ENCODE measurements at regions not wholly inside any gene's neighbourhood (a gene's known extent, or its start where the extent isn't known, plus 50 kb on each side); places are given as distances from the start of the nearest gene placed in this dataset.
"Not testable (repeated sequence)": the region's sequence is repeated elsewhere in the genome, so short reads cannot be mapped to it uniquely, and the experiment has no call there.

DNA sequence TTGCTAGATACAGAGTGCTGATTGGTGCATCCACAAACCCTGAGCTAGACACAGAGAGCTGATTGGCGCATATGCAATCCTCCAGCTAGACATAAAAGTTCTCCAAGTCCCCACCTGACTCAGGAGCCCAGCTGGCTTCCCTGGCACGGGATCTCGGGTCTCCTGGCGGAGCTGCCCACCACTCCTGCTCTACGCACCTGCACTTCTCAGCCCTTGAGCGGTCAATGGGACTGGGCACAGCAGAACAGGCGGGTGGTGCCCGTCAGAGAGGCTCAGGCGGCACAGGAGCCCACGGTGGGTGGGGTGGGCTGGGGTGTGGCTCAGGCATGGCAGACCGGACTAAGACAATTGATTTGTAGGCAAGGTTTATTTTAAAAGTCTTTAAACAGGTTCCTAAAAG is 1365.5 kb downstream of the FAM181B start:
- no peak for DNase-seq

GRCh38 chr11:81365496-81365895 is 1368.2 kb downstream of the FAM181B start:
- DNase-seq = no peak

- DNase-seq = no peak
Observed at GRCh38 chr11:81359476-81359875, 1374.2 kb downstream of the FAM181B start.

DNA sequence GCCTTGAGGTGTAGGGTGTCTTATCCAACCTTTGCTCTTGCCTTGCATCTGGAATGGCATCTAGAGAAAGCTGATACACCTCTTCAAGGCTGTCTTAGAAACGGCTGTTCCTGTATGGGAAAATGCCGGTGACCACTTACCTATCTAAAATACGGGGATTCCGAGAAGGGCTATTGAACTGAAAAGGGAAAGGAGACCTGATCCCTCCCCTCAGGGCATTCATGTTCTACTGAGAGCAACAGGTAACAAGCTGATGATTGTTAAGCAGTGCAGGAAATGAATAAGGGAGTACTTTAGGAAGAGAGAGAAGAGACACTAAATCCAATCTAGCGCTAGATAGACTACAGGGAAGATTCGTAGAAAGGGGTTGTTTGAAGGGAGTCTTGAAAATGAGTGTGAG is 1388.1 kb downstream of the FAM181B start:
- no peak for DNase-seq

DNA sequence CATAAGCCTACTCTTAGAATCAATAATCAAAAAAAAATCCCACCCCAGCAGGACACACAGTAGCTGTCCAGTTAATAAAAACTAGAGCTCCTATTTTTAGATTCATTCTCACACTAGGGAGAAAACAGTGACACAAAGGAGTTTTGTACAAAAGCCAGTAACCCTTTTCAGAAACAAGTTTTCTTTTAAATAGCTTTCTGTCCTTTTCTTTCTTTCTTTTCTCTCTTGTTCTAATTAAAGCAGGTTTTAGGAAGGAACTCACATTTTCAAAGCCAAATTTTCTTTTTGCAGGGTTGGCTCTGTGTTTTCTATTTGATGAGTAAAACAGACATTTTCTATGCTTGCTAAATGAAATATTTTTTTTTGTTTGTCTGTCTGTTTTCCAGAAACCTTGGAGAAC is 1390.7 kb downstream of the FAM181B start:
- no peak for DNase-seq

DNA sequence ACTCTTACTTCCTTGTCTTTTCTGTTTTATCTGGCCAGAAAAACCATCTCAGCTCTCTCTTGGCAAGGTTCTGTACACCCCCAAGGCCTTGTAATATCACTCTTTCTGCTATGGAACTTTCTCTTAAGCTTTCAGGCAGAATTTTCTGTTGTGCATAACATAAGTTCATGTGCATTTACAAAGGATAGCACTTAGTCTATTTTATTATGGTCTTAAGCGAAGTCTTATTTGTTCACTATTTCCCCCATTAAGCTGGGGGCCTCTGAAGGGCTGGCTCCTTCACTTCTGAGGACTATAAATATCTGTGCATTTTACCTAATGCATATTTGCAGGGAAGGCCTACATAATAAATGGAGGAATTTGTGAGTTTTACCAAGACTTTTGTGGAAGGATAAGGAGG is 1393.4 kb downstream of the FAM181B start:
- no peak for DNase-seq

GRCh38 chr11:81339521-81339920 is 1394.1 kb downstream of the FAM181B start:
- DNase-seq = no peak

DNA sequence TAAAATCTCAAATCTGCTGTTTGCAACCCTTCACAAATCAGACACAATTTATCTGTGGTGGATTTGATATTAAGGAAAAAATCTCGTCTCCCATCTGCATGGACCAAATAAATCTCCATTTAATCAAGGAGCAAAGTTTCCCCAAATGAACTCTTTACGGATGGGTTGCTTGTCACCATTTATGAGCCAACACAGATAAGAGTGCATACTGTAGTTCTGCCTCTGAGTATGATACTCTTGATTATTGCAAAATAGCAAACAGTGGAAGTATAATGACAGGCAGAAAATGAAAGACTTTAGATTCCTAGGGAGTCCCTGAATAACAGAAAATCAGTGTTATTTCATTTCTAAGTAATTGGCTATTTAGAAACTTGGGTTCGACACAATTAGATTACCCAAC is 1395.9 kb downstream of the FAM181B start:
- no peak for DNase-seq

DNA sequence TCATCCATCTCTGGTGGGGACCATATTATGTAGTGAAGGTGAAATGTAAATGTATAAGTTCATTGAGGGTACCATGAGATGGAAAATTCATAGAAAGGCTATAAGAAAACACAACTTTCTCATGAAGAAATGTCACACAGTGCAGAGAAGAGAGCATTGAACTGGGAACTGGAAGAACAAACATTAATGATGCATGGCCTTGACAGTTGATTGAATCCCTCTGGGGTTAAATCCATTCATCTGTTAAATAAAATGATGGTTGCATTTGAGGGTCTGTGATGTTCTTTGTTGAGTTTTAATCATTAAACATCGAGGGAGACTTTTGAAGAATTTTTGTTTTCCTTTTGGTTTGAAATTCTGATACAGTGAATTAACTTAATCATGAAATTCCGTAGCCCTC is 1401.4 kb downstream of the FAM181B start:
- no peak for DNase-seq

DNA sequence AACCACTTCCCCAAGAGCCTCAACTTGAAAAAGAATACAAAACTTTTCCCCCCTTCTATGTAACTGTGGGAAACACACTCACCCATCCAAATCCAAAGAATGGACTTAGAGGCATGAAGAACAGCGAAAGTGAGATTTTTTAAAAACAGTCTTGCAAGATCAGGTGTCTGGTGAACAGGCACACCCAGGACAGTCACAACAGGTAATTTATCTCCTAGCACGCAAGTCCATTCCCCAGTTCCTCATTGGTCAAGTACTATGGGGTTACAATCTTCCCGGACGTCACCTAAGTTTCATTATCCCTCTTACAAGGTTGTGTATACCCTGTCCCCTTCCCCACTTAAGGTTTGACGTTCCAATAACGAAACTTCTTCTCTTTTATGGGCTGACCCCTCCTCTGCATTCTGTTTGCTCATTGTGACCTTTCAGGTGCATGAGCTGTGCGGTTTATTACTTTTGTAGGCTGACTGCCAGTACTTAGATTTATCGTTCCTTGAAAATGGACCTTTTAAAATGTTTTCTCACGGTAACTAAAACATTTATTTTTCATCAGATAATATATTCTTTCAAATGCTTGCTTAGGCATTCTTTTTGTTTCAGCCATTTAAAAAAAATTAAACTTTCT is 1401.9 kb downstream of the FAM181B start:
- no peak for DNase-seq

- no peak for DNase-seq
Observed at GRCh38 chr11:81331088-81331487, 1402.6 kb downstream of the FAM181B start.

DNA sequence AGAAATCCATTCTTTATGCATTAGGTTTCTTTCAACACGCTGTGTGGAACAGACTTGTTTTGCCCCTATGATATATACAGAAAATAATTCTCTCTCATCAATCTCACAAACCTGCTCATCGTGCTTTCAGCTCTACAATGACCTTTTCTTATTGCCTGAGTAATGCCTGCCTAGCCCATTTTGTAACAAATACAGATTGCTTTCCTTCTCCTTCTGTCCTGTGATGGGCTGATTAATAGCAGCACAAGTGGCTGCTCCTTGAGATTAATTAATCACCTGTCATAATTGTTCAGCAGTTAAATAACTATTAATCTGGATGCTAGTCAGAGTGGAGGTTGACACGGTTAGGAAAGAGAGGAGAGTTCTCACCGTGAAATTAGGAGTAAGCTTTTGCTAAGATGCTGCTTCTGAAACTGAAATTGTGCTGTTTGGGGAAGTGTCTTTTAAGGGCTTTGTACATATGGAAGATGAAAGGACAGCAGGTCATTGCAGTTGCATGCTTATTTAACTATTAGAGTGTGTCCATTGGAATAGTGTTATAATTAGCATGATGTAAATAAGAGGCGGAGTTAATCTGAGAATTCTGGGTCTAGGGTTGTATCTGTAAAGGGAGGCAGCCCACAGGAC is 1430.5 kb downstream of the FAM181B start:
- DNase-seq = no peak

DNA sequence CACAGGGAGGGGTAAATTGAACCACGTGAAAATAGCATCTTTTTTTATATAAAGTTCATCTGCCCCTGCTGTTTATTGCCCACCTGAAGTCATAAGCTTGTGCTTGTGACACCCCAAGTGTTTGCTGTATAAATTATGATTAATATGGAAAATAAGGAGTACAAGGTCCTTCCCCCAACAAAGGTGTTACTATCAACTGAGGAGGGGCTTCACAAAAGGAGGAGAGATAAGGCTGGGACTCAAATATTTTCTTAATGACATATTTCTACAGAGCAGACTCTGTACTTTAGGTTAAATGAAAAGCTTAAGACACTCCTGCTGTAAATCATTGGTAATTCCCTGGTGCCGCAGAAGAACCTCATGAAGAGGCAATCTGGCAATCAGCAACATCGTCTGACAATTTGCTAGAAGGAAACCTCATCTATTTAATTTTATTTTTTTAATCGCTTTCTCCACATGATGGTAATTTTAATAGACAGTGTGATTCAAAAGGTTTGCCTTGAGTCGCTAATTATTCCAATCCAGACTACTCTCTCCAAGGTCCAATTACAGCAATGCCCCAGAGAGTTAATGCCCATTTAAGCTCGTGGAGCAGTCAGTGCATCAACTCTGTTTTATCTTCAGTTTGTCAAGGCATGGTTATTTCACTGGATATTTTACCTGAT is 1432.4 kb downstream of the FAM181B start:
- DNase-seq = no peak

DNA sequence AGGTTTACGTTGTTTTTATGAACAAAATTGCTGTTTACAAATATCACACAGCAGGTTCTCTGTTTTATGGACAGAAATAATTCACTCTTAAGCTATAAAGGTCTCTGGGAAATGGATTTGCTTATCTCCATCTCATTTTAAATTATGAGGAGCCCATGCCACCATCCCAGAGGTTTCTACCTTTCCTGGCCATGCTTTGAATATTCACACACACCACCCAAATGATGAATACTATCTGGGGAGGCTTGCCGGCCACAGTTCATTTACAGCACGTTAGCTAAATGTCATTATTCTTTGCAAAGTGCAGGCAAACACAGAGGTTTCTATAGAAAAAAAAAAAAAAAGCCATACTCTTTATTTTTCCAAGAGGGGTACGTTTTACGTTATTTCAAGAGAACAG is 1446.7 kb downstream of the FAM181B start:
- no peak for DNase-seq

DNA sequence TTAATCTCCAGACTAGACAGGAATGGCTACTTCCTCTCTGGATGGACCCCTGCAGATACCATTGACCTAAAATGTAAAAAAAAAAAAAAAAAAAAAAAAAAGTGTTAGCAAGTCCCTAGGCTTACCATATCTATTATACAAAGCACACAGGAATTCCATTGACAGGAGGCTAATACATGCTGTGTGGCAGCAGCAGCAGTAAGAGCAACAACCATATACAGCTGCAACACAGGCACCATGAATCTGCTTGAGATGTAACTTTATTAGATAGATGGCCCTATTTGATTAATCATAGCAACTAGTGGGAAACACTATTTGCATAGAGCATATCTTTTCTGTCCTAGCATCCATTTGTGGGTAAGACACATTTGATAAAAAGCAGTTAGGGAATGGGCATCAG is 1447.1 kb downstream of the FAM181B start:
- no peak for DNase-seq

DNA sequence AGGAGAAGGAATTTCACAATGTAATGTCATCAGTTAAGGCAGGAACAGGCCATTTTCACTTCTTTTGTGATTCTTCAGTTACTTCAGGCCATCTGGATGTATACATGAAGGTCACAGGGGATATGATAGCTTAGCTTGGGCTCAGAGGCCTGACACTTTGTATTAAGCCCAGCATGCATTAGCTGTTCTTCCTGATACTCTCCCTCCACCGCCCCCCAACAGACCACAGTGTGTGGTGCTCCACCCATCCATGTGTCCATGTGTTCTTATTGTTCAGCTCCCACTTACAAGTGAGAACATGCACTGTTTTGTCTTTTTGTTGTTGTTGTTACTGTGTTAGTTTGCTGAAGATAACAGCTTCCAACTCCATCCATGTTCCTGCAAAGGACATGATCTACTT is 1453.4 kb downstream of the FAM181B start:
- DNase-seq = not testable (repeated sequence)

DNA sequence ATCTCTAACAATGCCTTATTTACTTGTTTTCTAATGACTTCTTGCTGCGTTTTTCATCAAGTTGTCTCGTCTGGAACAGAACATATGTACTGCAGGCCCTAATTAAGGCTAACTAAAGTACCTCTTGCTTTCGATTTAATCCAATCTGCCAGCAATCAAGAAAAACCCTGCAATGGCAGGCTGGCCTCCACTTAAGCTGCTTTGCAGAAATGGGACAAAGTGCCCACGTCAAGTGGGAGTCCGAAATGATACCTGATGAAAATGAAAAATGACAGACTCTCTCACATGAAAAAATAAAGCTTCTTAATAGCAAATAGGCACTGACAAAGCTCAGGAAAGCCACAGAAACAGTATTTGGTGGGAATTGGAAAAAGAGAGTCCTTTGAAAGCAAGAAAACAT is 1454.7 kb downstream of the FAM181B start:
- no peak for DNase-seq

DNA sequence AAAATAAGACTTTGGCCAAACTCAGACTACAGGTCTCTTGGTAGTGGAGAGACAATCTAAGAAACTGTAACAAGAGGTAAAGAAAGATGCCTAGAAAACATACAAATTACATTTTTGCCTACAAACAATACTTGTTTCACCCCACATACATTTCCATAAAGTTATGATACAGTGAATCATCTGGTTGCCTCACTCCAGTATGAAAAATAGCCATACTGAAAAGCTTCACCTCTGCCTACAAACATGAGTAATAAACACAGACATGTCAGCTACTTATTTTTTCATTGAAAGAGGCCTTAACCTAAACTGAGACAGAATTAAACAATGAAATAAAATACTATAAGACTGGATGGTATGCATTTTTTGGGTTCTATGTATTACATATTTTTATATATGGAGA is 1463.0 kb downstream of the FAM181B start:
- DNase-seq = no peak

- no peak for DNase-seq
Observed at GRCh38 chr11:81267246-81267645, 1466.4 kb downstream of the FAM181B start.

DNA sequence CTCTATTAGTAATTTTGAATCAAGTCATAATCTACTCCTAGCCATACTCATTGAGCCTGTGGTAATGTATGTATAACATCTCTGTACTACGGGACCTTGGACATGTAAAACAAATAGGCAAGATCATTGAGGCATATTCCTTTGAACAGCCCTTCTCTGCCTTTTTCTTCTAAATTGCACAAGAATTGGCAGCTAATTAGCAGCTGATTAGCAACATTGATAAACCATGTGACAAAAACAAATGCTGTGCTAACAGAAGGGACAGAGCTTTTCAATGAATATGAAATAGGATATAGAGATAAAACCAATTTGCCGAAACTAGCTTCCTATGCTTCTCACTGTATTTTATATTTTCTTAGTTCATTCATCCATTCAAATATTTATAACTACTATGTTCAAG is 1474.2 kb downstream of the FAM181B start:
- DNase-seq = no peak

DNA sequence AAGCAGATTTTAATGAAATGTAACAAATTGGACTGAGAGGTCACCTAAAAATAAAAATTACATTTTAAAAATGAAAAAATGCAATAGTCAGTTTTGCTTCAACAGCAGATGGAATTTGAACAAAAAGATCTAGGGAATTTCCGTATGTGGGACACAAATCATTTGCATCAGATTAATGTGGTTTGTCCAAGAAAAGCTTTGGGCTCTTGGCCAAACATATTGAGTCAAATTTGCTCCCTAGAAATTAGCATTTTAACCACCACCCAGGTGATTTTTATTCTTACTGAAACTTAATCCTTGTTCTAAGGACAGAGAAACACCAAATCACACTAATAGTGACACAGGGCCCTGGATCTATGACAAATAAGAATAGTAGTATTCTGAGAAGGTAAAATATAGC is 1477.8 kb downstream of the FAM181B start:
- no peak for DNase-seq

DNA sequence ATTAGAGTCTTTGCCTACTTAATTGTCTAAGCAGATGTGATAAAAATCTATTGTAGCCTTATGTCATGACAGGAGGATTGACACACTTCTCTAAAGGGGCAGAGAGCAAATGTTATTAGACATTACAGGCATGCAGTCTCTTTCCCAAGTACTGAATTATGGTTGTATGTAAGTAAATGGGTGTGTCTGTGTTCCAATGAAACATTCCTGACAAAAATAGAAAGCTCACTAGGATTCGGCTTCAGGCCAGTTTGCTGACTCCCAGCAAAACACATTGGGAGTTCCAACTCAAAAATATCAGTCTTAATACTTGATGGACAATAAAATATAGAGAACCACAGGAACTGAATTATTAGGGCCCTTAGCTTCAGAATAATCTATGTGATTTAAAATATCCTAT is 1480.4 kb downstream of the FAM181B start:
- no peak for DNase-seq

DNA sequence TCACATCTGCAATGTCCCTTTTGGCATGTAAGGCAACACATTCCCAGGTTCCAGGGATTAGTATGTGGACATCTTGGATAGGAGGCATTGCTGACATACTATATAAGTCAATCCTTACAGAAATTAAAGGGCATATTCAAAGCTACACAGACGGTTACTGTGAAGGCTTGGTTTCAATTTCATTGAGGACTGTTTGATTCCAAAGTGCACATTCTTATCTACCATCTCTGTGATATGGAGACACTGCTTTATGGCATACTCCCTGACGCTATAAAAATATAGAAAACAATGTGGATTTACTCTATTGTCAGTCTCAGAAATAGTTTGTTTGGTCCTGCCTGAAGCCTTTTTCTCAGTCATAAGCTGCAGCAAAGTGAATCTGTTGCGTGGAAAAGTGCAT is 1486.7 kb downstream of the FAM181B start:
- DNase-seq = no peak

- DNase-seq = no peak
Observed at GRCh38 chr11:81245791-81246190, 1487.9 kb downstream of the FAM181B start.
